ENCODE measurements at regions not wholly inside any gene's neighbourhood (a gene's known extent, or its start where the extent isn't known, plus 50 kb on each side); places are given as distances from the start of the nearest gene placed in this dataset.
"Not testable (repeated sequence)": the region's sequence is repeated elsewhere in the genome, so short reads cannot be mapped to it uniquely, and the experiment has no call there.

DNA sequence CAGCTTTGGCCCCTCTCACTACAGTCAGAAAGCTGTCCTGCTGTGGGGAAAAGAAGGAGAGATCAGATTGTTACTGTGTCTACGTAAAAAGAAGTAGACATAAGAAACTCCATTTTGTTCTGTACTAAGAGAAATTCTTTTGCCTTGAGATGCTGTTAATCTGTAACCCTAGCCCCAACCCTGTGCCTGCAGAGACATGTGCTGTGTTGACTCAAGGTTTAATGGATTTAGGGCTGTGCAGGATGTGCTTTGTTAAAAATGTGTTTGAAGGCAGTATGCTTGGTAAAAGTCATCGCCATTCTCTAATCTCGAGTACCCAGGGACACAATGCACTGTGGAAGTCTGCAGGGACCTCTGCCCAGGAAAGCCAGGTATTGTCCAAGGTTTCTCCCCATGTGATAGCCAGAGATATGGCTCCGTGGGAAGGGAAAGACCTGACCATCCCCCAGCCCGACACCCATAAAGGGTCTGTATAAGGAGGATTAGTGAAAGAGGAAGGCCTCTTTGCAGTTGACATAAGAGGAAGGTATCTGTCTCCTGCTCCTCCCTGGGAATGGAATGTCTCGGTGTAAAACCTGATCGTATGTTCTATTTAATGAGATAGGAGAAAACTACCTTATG is 263.9 kb downstream of the LMX1A start:
- TF ChIP-seq, protein P1, sequence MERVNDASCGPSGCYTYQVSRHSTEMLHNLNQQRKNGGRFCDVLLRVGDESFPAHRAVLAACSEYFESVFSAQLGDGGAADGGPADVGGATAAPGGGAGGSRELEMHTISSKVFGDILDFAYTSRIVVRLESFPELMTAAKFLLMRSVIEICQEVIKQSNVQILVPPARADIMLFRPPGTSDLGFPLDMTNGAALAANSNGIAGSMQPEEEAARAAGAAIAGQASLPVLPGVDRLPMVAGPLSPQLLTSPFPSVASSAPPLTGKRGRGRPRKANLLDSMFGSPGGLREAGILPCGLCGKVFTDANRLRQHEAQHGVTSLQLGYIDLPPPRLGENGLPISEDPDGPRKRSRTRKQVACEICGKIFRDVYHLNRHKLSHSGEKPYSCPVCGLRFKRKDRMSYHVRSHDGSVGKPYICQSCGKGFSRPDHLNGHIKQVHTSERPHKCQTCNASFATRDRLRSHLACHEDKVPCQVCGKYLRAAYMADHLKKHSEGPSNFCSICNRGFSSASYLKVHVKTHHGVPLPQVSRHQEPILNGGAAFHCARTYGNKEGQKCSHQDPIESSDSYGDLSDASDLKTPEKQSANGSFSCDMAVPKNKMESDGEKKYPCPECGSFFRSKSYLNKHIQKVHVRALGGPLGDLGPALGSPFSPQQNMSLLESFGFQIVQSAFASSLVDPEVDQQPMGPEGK (CRISPR knock-in tag; IDR thresholded peaks at IDR 0.05; ENCODE audit: borderline replicate concordance): not testable (repeated sequence)
- not testable (repeated sequence) for TF ChIP-seq ZFP30 (CRISPR knock-in tag; IDR thresholded peaks at IDR 0.05); ARNTL (CRISPR knock-in tag; IDR thresholded peaks at IDR 0.05; ENCODE audit: borderline replicate concordance, low read depth); RARB (CRISPR knock-in tag; IDR thresholded peaks at IDR 0.05); ESRRG (CRISPR knock-in tag; IDR thresholded peaks at IDR 0.05); OSR1 (CRISPR knock-in tag; IDR thresholded peaks at IDR 0.05); ZFP3 (CRISPR knock-in tag; IDR thresholded peaks at IDR 0.05); ZNF565 (CRISPR knock-in tag; conservative IDR thresholded peaks at IDR 0.05; ENCODE audit: low read depth); PPARA (CRISPR knock-in tag; IDR thresholded peaks at IDR 0.05; ENCODE audit: borderline replicate concordance); ZNF70 (CRISPR knock-in tag; IDR thresholded peaks at IDR 0.05); TOX (CRISPR knock-in tag; IDR thresholded peaks at IDR 0.05; ENCODE audit: borderline replicate concordance); TCF4 (CRISPR knock-in tag; IDR thresholded peaks at IDR 0.05; ENCODE audit: borderline replicate concordance)
- TF ChIP-seq, protein P2, sequence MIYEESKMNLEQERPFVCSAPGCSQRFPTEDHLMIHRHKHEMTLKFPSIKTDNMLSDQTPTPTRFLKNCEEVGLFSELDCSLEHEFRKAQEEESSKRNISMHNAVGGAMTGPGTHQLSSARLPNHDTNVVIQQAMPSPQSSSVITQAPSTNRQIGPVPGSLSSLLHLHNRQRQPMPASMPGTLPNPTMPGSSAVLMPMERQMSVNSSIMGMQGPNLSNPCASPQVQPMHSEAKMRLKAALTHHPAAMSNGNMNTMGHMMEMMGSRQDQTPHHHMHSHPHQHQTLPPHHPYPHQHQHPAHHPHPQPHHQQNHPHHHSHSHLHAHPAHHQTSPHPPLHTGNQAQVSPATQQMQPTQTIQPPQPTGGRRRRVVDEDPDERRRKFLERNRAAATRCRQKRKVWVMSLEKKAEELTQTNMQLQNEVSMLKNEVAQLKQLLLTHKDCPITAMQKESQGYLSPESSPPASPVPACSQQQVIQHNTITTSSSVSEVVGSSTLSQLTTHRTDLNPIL (CRISPR knock-in tag; IDR thresholded peaks at IDR 0.05; ENCODE audit: low read depth): not testable (repeated sequence)
- TF ChIP-seq, protein P3, sequence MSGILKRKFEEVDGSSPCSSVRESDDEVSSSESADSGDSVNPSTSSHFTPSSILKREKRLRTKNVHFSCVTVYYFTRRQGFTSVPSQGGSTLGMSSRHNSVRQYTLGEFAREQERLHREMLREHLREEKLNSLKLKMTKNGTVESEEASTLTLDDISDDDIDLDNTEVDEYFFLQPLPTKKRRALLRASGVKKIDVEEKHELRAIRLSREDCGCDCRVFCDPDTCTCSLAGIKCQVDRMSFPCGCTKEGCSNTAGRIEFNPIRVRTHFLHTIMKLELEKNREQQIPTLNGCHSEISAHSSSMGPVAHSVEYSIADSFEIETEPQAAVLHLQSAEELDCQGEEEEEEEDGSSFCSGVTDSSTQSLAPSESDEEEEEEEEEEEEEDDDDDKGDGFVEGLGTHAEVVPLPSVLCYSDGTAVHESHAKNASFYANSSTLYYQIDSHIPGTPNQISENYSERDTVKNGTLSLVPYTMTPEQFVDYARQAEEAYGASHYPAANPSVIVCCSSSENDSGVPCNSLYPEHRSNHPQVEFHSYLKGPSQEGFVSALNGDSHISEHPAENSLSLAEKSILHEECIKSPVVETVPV (CRISPR knock-in tag; IDR thresholded peaks at IDR 0.05): not testable (repeated sequence)
